ENCODE measurements at regions not wholly inside any gene's neighbourhood (a gene's known extent, or its start where the extent isn't known, plus 50 kb on each side); places are given as distances from the start of the nearest gene placed in this dataset.
A peak's percentile ranks its signal among the peaks of the same experiment; 100 is the strongest.
"Not testable (repeated sequence)": the region's sequence is repeated elsewhere in the genome, so short reads cannot be mapped to it uniquely, and the experiment has no call there.

DNA sequence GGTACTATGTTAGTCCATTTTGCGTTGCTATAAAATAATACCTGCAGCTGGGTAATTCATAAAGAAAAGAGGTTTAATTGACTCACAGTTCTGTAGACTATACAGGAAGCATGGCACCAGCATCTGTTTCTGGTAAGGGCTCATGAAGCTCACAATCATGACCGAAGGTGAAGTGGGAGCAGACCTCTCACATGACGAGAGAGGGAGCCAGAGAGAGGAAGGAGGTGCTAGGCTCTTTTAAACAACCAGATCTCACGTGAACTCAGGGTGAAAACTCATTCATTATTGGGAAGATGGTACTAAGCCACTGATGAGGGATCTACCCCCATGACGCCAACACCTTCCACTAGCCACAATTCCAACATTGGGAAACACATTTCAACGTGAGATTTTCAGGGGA, 301.7 kb upstream of the MDFIC2 start:
- intact Hi-C loops (cut with DNase I), result no loop called here
- DNase-seq (ENCODE audit: missing footprints) (no peak), ATAC-seq (no peak)

DNA sequence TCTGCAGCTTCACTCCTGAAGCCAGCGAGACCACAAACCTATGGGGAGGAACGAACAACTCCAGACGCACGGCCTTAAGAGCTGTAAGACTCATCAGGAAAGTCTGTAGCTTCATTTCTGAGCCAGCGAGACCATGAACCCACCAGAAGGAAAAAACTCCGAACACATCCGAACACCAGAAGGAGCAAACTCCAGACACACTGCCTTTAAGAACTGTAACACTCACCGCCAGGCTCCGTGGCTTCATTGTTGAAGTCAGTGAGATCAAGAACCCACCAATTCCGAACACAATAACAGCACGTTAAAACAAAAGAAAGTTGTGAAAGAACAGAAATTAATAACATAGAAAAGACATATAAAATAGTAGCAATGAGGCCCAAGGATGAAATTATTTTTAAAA, 300.5 kb upstream of the MDFIC2 start:
- intact Hi-C loops (cut with DNase I), result no loop called here
- peak; percentile 55 for DNase-seq (ENCODE audit: missing footprints)
- ATAC-seq, result no peak

DNA sequence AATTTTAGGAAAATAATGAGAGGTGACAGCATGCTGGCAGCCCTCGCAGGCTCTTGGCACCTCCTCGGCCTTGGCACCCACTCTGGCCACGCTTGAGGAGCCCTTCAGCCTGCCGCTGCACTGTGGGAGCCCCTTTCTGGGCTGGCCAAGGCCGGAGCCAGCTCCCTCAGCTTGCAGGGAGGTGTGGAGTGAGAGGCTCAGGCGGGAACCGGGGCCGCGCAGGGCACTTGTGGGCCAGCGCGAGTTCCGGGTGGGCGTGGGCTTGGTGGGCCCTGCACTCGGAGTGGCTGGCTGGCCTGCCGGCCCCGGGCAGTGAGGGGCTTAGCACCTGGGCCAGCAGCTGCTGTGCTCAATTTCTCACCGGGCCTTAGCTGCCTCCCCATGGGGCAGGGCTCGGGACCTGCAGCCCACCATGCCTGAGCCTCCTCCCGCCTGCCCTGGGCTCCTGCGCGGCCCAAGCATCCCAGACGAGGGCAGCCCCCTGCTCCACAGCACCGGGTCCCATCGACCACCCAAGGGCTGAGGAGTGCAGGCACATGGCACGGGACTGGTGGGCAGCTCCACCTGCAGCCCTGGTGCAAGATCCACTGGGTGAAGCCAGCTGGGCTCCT, 299.3 kb upstream of the MDFIC2 start:
- DNase-seq (ENCODE audit: missing footprints); ATAC-seq; intact Hi-C loops (cut with DNase I): not testable (repeated sequence)

DNA sequence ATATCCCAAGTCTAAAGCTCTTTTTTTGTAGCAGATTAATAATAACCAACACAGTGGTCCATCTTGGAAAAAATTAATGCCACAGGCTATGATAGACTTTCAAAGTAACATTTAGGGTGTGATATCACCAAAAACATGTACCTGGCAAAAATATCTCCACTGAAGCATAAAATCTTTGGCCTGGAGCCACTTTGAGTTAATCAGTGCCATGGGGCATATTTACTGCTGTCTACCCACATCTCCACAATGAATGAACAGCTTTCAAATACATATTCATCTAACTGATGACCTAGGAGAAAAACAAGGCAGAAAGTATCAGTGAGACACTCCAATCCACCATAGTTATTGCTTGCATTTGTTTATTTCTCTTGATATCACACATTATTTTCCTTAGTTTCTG, 296.0 kb upstream of the MDFIC2 start:
- intact Hi-C loops (cut with DNase I), result no loop called here
- ATAC-seq, result no peak
- no peak for DNase-seq (ENCODE audit: missing footprints)

DNA sequence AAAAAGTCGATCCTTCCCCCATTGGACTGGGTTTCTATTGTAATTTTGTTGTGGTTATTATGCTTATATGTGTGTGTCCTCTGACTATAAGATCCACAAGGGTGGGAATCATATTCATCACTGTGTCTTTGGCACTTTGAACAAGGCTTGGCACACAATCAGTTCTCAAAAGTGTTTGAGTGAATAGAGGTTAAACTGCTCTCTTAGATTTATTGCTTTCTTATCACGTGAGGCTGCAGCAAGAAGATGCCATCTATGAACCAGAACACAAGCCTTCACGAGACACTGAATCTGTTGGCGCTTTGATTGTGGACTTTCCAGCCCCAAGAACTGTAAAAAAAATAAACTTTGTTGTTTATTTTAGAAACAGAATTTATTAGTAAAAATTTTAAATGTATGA, 295.0 kb upstream of the MDFIC2 start:
- DNase-seq (ENCODE audit: missing footprints) (no peak), ATAC-seq (no peak)
- intact Hi-C loops (cut with DNase I), result no loop called here

DNA sequence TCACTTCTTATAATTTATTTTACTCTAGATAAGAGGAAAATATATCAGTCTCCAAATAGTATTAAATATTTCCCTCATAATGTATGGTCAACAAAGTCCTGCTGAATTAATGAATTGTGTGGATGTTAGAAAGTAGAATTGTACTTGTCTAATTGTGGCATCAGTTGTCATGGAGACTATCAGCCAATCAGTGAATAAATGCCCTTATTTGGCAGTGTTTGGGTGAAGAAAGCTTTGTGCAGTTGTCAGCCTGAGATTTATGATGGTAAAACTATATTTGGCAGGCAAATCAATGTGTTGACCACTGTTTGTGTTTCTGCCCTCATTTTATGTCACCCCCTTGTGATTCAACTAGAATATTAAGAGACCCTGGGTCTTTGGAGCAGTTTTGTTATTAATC, 293.6 kb upstream of the MDFIC2 start:
- no peak for ATAC-seq
- intact Hi-C loops (cut with DNase I), result no loop called here
- no peak for DNase-seq (ENCODE audit: missing footprints)

DNA sequence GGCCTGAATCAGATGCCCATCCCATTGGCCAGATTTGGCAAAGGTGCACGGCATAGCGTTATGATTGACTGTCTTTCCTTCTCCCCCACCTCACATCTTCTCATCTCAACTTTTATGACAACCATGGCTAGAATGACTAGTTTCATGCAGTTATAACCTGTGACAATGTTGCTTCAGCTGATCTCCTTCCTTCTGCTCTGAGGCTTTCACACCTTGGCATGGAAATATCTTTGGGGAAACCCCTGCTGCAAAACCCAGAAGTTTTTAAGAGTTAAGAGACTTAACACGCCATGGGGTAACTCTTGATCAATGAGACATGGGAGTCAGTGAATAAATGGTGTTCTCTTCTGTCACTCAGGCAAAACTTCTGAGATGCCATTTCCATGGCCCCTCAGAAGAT, 290.7 kb upstream of the MDFIC2 start:
- DNase-seq (ENCODE audit: missing footprints) (no peak), ATAC-seq (no peak)
- intact Hi-C loops (cut with DNase I), result no loop called here

DNA sequence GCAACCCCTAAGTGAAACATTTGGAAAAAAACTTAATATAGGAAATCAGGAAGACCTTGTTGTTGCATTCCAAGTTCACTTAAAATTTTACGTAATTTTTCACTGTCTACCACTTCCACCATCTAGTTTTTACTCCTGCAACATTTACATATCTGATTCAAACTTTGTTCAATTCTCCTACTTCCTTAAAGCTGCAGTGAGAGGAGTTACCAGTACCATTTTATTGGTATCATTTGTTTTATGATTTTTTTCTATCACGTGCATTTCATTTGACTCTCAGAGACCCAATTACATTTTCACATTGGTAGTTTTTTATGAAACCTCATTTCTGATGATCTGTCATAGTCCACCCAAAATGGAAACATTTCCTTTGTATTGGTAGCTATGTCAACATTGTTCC, 284.9 kb upstream of the MDFIC2 start:
- ATAC-seq, result no peak
- intact Hi-C loops (cut with DNase I), result no loop called here
- DNase-seq (ENCODE audit: missing footprints), result no peak

DNA sequence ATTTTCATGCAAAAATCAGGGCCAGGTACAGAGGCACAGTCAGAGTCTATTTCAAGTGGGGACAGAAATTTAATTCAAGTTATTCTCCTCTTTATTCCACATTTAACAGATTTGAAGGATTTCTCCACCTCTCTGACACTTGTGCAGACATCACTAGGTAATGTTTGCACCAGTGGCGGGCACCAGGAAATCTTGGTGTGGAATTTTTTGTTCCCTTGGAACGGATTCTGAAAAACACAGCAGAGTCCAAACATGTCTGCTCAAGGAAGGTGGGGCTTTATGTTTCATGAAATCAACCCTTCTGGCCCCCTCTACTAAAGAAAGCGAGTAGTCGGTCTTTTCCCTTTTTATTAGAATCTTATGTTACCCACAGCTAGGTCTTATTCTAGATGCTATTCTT, 271.2 kb upstream of the MDFIC2 start:
- intact Hi-C loops (cut with DNase I), result no loop called here
- DNase-seq (ENCODE audit: missing footprints) (no peak), ATAC-seq (no peak)

DNA sequence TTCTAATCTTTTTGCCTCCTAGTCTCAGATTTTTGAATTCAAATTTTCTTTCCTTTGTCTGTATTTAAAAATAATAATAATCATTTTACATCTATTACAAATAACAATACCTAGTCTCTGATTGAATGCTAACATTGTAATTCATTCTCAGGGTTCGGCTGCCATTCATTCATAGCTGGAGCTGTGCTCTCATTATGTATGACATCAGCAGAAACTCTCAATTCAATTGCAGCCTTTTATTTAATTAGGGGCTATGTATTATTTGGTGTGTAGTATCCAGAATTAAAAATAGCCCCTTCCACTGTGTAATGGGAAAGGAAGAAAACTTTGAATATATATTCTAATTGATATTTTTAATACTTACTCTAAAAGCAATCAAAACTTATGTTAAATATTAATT, 270.4 kb upstream of the MDFIC2 start:
- intact Hi-C loops (cut with DNase I), result no loop called here
- ATAC-seq (no peak), DNase-seq (ENCODE audit: missing footprints) (no peak)

DNA sequence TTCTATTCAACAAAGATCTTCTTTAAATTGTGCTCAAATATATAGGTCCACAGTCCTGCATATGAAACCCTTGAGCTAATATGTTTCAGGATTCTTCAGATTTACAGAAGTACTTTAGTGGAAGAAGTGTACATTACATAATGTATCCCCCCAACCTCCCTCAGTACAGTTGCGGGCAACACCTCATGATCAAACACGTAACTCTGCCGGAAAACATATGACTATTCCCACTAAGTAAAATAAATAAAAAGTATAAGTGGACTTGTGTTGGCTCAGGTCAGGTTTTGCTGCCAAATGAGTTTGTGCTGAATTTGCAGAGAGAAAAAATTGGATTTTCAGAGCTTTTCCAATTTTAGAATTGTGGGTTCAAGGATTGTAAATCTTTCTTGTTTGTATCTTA, 267.6 kb upstream of the MDFIC2 start:
- no peak for ATAC-seq
- no peak for DNase-seq (ENCODE audit: missing footprints)
- intact Hi-C loops (cut with DNase I), result no loop called here

DNA sequence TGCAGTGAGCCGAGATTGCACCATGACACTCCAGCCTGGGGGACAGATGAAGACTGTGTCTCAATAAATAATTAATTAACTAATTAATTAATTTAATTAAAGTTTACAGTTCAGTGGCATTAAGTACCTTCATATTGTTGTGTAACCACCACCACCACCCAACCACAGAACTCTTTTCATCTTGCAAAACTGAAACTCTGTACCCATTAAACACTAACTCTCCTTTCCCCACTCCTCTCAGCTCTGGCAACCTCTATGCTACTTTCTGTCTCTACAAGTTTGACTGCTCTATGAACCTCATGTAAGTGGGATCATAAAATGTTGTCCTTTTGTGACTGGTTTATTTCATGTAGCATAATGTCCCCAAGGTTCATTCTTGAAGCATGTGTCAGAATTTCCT, 259.3 kb upstream of the MDFIC2 start:
- no peak for ATAC-seq
- DNase-seq (ENCODE audit: missing footprints), result no peak
- intact Hi-C loops (cut with DNase I), result no loop called here

DNA sequence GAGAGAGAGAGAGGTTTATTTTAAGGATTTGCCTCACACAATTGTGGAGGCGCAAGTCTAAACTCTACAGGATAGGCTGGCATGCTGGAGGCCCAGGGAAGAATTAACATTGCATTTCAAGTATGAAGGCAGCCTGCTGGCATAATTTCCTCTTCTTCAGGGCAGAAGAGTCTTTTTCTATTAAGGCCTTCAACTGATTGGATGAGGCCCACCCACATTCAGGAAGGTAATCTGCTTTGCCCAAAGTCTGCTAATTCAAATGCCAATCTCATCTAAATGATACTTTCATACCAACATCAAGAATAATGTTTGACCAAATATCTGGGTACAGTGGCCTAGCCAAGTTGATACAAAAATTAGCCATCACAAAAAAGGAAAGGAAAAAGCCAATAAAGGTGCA, 258.1 kb upstream of the MDFIC2 start:
- DNase-seq (ENCODE audit: missing footprints), result no peak
- intact Hi-C loops (cut with DNase I), result no loop called here
- ATAC-seq, result no peak

DNA sequence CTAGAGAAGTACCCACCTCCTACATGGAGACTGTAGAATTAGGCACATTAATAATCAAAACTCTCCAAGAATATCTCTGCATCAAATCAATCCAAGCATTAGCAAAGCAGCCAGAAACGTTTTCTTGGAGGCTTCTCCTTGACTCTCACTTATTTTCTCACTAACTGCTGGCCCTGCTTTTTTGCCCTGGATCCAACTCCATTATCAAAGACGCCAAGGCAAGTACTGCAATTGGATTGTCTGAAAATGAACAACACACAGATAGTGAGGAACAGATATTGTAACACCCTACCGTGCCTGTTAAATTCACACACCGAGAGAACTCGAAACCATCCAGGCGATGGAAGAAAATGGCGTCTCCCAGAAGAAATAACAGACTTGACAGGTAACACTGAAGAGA, 256.2 kb upstream of the MDFIC2 start:
- DNase-seq (ENCODE audit: missing footprints) (no peak), ATAC-seq (no peak)
- intact Hi-C loops (cut with DNase I), result no loop called here

DNA sequence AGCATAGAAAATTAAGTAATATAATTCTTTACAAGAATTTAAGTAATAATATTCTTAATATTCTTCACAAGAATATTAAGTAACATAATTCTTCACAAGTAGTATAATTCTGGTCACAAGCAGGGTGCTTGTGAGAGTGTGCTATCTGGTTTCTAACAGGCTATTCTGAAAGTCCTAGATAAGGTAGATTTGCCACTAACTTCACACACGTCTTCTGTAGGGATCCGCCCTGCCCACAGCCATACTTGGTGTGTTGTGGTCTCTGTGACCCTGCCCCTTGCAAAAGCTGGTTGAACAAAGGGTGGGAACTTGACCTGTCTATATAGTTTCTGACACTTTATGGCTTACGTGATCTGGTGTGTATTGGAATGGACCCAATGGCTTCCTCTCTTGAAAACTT, 253.4 kb upstream of the MDFIC2 start:
- DNase-seq (ENCODE audit: missing footprints), result no peak
- ATAC-seq, result no peak
- intact Hi-C loops (cut with DNase I), result no loop called here

DNA sequence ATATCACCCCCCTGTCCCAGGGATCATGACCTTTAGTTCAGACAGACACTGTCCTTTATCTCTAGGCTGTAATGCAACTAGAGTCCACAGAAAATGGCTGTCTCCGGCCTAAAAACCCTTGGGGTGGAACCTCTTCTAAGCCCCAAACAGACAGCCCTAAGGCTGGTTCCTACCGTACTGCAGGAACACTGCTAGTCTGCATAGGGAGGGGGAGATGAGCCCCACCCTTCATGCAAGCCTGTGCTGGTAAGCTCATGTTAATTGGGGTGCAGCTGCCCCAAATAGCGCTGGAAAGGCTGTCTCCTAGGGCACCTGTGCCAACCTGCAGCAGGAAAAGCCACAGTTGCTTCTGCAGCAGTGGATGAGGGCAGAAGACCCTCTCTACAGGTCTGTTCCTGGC, 252.1 kb upstream of the MDFIC2 start:
- no peak for ATAC-seq
- DNase-seq (ENCODE audit: missing footprints), result no peak
- intact Hi-C loops (cut with DNase I), result no loop called here

DNA sequence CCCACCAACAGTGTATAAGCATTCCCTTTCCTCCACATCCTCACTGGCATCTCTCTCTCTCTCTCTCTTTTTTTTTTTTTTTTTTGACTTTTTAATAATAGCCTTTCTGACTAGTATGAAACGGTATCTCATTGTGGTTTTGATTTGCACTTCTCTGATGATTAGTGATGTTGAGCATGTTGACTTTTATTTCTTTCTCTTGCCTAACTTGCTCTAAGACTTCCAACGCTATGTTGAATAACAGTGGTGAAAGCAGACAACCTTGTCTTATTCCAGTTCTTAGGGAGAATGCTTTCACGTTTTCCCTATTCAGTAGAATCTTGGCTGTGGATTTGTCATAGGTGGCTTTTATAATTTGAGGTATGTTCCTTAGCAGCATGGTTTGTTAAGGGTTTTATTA, 249.4 kb upstream of the MDFIC2 start:
- no peak for ATAC-seq
- intact Hi-C loops (cut with DNase I), result no loop called here
- no peak for DNase-seq (ENCODE audit: missing footprints)

DNA sequence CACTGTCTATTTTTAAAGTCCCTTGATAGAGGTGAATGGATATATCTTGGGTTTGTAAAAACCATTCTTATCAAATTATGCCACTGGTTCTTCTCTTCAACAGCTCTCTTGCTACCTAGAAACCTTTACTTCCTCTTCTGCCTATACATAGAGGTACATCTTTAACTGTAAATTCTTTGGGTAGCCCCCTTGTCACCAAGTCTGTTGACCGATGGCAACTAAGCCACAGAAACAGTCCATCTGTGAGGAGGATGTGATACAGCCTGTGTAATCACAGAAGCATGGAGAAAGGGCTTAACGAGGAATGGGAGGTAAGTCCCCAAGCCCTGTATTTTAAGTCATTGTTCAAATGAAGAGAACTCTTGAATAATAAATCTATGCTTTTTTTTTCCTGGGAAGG, 246.5 kb upstream of the MDFIC2 start:
- intact Hi-C loops (cut with DNase I), result no loop called here
- ATAC-seq, result no peak

DNA sequence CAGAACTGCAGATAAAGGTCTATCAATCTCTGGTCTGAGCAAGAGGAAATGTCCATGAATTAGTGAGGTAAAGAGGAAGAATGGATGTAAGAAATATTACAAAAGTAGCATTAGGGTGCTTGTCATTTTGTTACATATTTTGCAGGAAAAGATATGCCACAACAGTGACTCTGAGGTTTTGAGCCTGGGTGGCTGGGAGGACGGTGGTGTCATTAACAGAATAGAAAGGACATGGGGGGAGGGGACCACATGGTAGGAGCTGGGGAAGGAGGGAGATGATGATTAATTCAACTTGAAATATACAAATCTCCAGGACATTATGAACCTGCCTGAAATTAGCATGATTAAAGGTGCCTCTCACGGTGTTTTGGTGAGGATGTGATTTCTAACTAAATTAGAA, 245.5 kb upstream of the MDFIC2 start:
- intact Hi-C loops (cut with DNase I), result no loop called here
- no peak for DNase-seq (ENCODE audit: missing footprints)

More for the DNA sequence above, 246.5 kb upstream of the MDFIC2 start:
- no peak for DNase-seq (ENCODE audit: missing footprints)

DNA sequence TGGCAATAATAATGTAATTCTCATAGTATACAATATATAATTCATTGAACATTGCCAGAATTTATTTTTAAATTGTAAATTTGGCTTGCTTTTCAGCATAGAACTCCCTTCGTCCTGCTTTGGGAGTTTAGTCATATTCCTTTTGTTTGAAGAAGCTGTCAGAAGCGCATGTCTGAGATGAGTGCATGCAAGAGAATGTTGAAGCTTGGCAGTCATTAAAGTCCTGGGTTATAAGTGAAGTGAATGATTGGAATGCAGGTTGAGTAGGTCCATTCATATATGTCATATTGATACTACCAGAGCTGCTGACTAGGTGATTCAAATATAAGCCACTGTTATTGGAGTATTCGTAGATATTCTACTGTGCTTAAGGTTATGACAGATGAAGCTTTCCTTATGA, 243.6 kb upstream of the MDFIC2 start:
- intact Hi-C loops (cut with DNase I), result no loop called here
- ATAC-seq (no peak), DNase-seq (ENCODE audit: missing footprints) (no peak)

More for the DNA sequence above, 245.5 kb upstream of the MDFIC2 start:
- ATAC-seq, result no peak

DNA sequence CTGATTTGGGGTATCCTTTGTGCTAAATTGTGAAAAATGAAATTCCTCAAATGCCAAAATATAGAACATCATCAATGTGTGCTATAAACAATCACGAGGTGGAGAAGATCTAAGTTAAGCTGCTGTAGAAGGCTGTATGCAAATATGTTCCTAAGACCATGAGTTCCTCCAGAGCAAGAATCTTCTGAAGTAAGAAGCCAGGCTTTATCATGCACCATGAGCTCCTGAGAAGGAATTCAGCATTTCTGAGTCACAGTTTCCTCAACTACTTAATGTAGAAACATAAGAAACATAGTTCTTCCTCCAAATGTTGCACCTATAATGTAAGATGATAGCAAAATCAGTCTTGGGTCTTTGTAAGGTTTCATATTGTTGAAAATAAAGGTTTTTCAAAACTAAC, 241.7 kb upstream of the MDFIC2 start:
- intact Hi-C loops (cut with DNase I), result loop anchor here (5.0 kb wide), 2 partner anchors 518 to 1098 kb away; no protein-coding TSS in a partner anchor
- no peak for DNase-seq (ENCODE audit: missing footprints)
- ATAC-seq, result no peak
